GM23338 (cell line): ENCODE measurements at regions not wholly inside any gene's neighbourhood (a gene's known extent, or its start where the extent isn't known, plus 50 kb on each side); places are given as distances from the start of the nearest gene placed in this dataset.

ENCODE experiments used
- CTCF ChIP-seq, 2 experiments: fragments of 200-600 bp in 1 of 2; sonication (generic) in 1 of 2; conservative IDR thresholded peaks; 2 replicates each; pipeline versions ENCODE4 v1.5.1 to v1.6.1; 2016 to 2017; ENCODE audit warnings: antibody characterized with exemption in 2 of 2, low read depth in 2 of 2, mild to moderate bottlenecking in 2 of 2, moderate library complexity in 1 of 2
- EZH2phosphoT487 ChIP-seq: fragments of 200-600 bp; sonication (generic); IDR thresholded peaks from one replicate; pipeline ENCODE4 v1.8.1; 2018; ENCODE audit warnings: antibody characterized with exemption; ENCODE audit not compliant: unreplicated experiment
- POLR2AphosphoS5 ChIP-seq: IDR thresholded peaks from 2 replicates; pipeline ENCODE4 v1.6.1; 2016; ENCODE audit warnings: antibody characterized with exemption, low read depth

GRCh38 chr19:32268381-32268780, 77.0 kb upstream of the ZNF507 start:
- TF ChIP-seq CTCF (conservative IDR thresholded peaks at IDR 0.05; ENCODE audit: low read depth in 2 of 2) (no peak), EZH2phosphoT487 (no peak), POLR2AphosphoS5 (no peak)
